Immature natural killer cell (primary cell): ENCODE measurements at regions not wholly inside any gene's neighbourhood (a gene's known extent, or its start where the extent isn't known, plus 50 kb on each side); places are given as distances from the start of the nearest gene placed in this dataset.

ENCODE experiments used
- DNase-seq, 3 donors: peaks; one replicate each; pipeline ENCODE4 v3.0.0; 2022; ENCODE audit warnings: mixed read lengths in 1 of 3
- H3K27ac Mint-ChIP-seq, 6 donors: one replicate each; pipeline ENCODE4 v1.8.0; 2020; ENCODE audit warnings: mixed read lengths in 6 of 6, mild to moderate bottlenecking in 5 of 6, inconsistent platforms in 4 of 6, moderate library complexity in 3 of 6
- H3K27me3 Mint-ChIP-seq, 3 donors: one replicate each; pipeline ENCODE4 v1.8.0; 2020 to 2021; ENCODE audit warnings: low read depth in 3 of 3, mild to moderate bottlenecking in 3 of 3, mixed read lengths in 3 of 3, moderate library complexity in 3 of 3, inconsistent platforms in 1 of 3
- H3K36me3 Mint-ChIP-seq, 3 donors: one replicate each; pipeline ENCODE4 v1.8.0; 2020; ENCODE audit warnings: mixed read lengths in 3 of 3, inconsistent platforms in 2 of 3, mild to moderate bottlenecking in 2 of 3
- H3K4me1 Mint-ChIP-seq, 2 donors: one replicate each; pipeline ENCODE4 v1.8.0; 2020; ENCODE audit warnings: inconsistent platforms in 2 of 2, mild to moderate bottlenecking in 2 of 2, mixed read lengths in 2 of 2, moderate library complexity in 1 of 2
- H3K4me3 Mint-ChIP-seq, 5 donors: one replicate each; pipeline ENCODE4 v1.8.0; 2020; ENCODE audit warnings: mild to moderate bottlenecking in 5 of 5, mixed read lengths in 5 of 5, inconsistent platforms in 3 of 5, moderate library complexity in 3 of 5
- H3K9me3 Mint-ChIP-seq, 6 donors: one replicate each; pipeline ENCODE4 v1.8.0; 2020; ENCODE audit warnings: mild to moderate bottlenecking in 6 of 6, mixed read lengths in 6 of 6, inconsistent platforms in 4 of 6, moderate library complexity in 3 of 6

DNA sequence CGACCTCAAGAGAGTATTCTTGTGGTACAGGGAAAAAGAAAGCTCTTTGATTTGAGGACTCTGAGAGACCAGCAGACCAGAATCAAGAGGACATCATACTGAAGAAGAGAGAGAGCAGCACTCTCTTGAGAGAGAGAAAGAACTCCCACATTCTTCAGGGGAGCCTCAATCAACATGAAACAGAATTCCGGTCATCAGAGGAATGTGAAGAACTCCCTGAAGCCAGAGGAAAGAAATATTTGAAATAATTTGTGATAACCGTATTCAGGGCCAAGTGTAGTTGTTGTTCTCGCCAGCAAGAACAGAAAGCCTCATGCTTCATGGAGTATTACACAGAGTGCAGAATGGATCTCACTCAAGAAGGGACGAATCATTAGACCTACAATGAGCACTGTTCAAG, 363.8 kb upstream of the TMEM132C start:
- H3K9me3 Mint-ChIP-seq: peaks cover 0 to 10% (median 2%) of the 10 kb centered on the region in 6 donors
- peaks cover 0 to under 1% (median 0%) of the 10 kb centered on the region in 3 donors for H3K27me3 Mint-ChIP-seq
- H3K4me1 Mint-ChIP-seq: no peaks in the 10 kb centered on the region
- H3K36me3 Mint-ChIP-seq: no peaks in the 10 kb centered on the region
- no peak overlapping the region for H3K4me3 Mint-ChIP-seq
- DNase-seq: no peak
- no peak overlapping the region for H3K27ac Mint-ChIP-seq

DNA sequence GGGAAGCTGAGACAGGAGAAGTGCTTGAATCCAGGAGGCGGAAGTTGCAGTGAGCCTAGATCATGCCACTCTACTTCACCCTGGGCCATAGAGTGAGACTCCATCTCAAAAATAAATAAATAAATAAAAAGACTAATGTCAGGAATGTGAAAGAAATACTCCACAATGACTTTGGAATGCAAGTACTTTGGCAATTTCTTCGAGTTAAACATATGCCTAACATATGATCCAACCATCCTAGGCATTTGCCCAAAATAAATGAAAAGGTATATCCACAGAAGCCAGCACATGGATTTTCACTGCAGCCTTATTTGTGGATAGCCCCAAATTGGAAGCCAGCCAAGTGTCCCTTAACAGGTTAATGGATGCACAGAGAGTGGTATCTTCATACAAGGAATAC, 357.9 kb upstream of the TMEM132C start:
- Mint-ChIP-seq H3K27ac (no peak overlapping the region), H3K4me1 (no peaks in the 10 kb centered on the region), H3K36me3 (no peaks in the 10 kb centered on the region), H3K27me3 (no peaks in the 10 kb centered on the region), H3K9me3 (peaks cover 0 to 10% (median 2%) of the 10 kb centered on the region in 6 donors), H3K4me3 (no peak overlapping the region)
- DNase-seq: no peak

DNA sequence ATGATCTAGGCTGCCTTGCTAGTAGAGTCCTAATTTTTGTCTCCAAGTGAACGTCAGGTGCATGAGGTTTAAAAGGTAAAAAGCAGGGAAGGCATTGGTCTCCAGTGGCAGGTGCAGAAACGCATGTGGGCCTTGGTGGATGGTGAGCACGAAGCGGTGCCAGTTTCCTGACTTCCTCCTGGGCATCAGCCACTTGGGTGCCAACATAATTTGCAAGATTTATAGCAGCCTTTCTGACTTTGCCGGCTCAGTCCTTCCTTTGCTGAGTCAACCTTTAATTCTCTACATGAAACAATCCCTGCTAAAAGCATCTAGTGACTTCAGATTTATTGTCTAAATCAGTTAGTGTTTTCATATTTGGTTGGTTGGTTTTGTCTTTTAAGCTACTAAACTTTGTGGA, 355.7 kb upstream of the TMEM132C start:
- DNase-seq: no peak
- Mint-ChIP-seq H3K9me3 (peaks cover 0 to 4% (median 0%) of the 10 kb centered on the region in 6 donors), H3K27me3 (peaks cover 0 to 2% (median 0%) of the 10 kb centered on the region in 3 donors), H3K36me3 (no peaks in the 10 kb centered on the region), H3K27ac (no peak overlapping the region), H3K4me3 (no peak overlapping the region), H3K4me1 (no peaks in the 10 kb centered on the region)

DNA sequence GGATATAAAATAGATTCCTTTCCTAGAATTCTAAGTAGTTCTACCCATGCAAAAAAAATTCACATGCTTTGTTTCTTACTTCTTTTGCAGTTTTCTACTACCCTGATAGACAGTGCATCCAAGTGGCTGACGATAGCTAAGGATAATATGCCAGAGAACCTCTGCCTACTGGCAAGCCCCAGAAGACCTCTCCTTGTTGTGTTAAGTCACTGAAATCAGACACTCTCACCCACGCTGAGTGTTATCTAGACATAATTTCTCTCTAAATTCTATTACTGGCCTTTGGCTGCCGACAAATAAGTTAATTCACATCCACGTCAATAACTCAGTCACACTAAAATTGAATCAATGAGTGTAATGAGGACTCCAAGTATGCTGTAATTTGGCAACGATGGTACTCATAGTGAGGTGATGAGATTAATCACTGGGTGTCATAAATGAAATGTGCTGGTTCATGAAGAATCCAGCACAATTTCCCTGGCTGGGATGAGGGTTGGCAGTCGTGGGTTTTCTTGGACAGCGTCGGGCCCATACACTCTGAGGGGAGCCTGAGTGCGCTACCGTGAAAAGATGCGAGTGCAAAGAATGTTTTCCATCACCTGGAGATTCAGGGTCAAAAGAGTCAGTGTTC, 354.8 kb upstream of the TMEM132C start:
- no peak overlapping the region for H3K27ac Mint-ChIP-seq
- H3K27me3 Mint-ChIP-seq: peaks cover 0 to 2% (median 0%) of the 10 kb centered on the region in 3 donors
- peaks cover 0 to 4% (median 0%) of the 10 kb centered on the region in 6 donors for H3K9me3 Mint-ChIP-seq

DNA sequence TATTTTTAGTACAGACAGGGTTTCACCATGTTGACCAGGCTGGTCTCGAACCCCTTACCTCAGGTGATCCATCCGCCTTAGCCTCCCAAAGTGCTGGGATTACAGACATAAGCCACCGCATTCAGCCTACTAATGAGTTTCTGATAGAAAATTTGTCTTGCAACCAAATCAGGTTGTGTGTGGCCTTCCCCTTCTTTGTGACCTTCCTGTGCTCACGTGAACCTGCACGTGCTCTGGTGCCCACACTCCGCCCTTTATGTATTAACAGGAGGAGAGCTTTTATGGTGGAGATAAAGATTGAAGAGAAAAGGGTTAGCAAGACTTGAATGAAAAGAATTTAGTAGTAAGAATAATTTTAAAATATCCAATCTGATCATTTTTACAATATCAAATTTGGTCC, 343.5 kb upstream of the TMEM132C start:
- Mint-ChIP-seq H3K4me1 (no peaks in the 10 kb centered on the region), H3K27ac (no peak overlapping the region), H3K4me3 (no peak overlapping the region), H3K9me3 (peaks cover 0 to under 1% (median 0%) of the 10 kb centered on the region in 6 donors), H3K27me3 (peaks cover 1 to 4% (median 2%) of the 10 kb centered on the region in 3 donors), H3K36me3 (no peaks in the 10 kb centered on the region)
- no peak for DNase-seq

More for the DNA sequence above, 354.8 kb upstream of the TMEM132C start:
- H3K4me3 Mint-ChIP-seq: no peak overlapping the region
- DNase-seq: no peak
- H3K36me3 Mint-ChIP-seq: no peaks in the 10 kb centered on the region
- no peaks in the 10 kb centered on the region for H3K4me1 Mint-ChIP-seq

DNA sequence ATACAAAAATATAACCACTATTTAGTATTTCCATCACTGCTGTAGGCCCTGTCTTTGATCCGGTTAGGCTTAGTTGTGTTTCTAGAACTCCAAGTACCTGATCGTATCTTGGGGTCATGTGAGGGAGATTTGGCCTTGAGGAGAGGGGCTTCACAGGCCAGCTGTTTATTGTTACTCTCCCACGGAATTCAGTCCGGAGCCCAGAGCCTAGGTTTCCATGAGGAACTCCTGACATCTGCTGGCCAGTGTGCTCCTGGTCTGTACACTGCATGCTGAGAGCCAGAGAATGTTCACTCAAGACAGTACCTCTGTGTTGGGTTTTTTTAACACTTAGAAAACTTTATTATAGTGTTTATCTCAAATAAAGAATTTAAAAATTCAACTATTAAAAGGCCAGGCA, 341.0 kb upstream of the TMEM132C start:
- Mint-ChIP-seq H3K36me3 (no peaks in the 10 kb centered on the region), H3K4me3 (no peak overlapping the region), H3K4me1 (no peaks in the 10 kb centered on the region), H3K27me3 (peaks cover 2 to 4% (median 4%) of the 10 kb centered on the region in 3 donors), H3K9me3 (peaks cover 0 to 3% (median 0%) of the 10 kb centered on the region in 6 donors), H3K27ac (no peak overlapping the region)
- no peak for DNase-seq

DNA sequence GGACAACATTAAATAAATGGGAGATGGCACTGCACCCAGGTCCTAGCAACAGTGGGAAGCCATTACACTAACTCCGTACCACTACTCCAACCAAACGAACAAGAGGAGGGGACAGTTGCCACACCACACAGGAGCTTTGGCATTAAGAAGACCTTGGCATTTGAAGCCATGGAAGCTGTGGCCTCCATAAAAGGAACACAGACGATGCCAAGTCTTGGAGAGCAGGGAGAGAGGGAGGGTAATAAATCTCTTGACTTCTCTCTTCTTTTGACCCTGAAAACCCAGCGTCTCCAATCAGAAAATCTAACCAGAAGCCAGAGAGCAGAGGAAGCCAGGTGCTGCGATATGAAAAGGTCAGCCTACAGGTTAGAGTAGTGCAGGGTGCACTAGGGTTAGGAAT, 338.8 kb upstream of the TMEM132C start:
- Mint-ChIP-seq H3K27me3 (peaks cover 2 to 4% (median 4%) of the 10 kb centered on the region in 3 donors), H3K4me1 (no peaks in the 10 kb centered on the region), H3K27ac (no peak overlapping the region), H3K4me3 (no peak overlapping the region), H3K9me3 (peaks cover 0 to 7% (median 0%) of the 10 kb centered on the region in 6 donors), H3K36me3 (no peaks in the 10 kb centered on the region)
- no peak for DNase-seq

DNA sequence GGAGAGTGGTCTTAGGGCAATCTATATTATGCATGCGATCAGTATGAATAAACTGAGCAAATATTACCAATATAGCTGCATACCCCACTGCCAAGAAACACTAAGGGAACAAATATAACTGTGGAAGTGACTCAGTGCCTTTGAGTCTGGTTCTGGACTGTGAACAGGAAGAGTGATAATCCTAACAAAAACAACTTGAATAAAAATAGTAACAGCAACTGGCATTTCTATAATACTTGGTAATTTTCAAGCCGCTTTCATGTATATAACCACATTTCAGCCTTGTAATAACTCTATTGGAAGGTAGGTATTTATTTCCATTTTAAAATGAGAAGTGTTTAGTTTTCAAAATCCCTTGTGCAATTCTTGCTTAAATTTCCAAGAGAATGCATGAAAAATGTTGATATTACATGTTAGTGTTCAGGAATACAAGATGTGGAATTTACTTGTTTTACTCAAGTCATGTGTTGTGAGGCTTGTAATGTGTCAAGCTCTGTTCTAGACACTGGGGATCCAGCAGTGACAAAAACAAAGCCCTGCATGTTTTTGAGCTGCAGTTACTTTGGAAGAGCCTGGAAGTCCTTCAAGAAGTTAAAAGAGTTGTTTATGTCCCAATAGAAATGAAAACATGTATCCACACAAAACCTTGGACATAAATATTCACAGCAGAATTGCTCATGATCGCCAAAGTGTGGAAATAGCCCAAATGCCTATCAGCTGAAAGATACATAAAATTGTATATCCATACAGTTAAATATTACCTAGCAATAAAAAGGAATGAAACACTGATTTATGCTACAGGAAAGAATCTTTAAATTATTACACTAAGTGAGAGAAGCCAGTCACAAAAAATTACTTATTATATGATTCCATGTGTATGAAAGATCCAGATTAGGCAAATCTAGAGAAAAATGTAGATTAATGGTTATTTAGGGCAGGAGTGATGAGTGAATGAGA, 338.1 kb upstream of the TMEM132C start:
- Mint-ChIP-seq H3K27ac (no peak overlapping the region), H3K4me1 (no peaks in the 10 kb centered on the region), H3K27me3 (peaks cover 2 to 4% (median 4%) of the 10 kb centered on the region in 3 donors), H3K9me3 (peaks cover 0 to 7% (median 0%) of the 10 kb centered on the region in 6 donors), H3K36me3 (no peaks in the 10 kb centered on the region), H3K4me3 (no peak overlapping the region)
- DNase-seq: no peak

DNA sequence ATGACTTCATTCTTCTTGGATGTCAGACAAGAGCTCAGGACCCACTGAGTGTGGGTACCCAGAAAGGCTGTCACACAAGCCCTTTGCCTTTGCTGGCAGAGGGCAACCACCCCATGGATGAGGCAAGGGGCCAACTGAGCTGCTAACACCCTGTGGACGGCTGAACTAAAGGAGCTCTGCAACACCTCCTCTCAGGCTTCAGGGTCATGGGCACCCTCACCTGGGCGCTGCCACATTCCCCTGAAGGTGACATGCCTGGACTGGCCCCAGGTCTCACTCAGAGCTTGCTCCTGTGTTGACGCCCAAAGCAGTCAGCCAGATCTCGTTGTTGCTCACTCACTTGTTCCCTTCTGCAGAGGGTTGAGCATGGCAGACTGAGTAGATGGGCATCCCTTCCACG, 336.8 kb upstream of the TMEM132C start:
- Mint-ChIP-seq H3K27ac (no peak overlapping the region), H3K36me3 (no peaks in the 10 kb centered on the region), H3K27me3 (peaks cover 2 to 4% (median 4%) of the 10 kb centered on the region in 3 donors), H3K4me1 (no peaks in the 10 kb centered on the region), H3K4me3 (no peak overlapping the region), H3K9me3 (peaks cover 0 to 7% (median 0%) of the 10 kb centered on the region in 6 donors)
- no peak for DNase-seq

DNA sequence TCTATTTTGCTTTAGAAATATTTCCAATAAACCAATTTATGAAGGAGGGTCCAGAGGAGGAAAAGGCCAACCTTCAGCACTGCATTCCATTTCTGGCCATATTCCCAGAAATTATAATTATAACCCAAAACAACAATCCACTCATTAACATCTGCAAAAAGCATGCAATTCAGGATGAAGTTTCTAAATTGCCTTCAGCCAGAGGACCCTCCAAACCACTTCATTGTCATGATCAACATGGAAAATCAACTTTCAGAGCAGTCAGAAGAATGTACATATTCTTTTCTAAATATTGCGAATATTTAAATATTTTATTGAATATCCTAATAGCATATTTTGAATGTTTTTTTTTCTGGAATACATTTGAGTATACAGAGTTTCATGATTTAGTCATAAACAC, 332.6 kb upstream of the TMEM132C start:
- peaks cover 0 to 3% (median 2%) of the 10 kb centered on the region in 3 donors for H3K27me3 Mint-ChIP-seq
- no peak overlapping the region for H3K4me3 Mint-ChIP-seq
- no peaks in the 10 kb centered on the region for H3K36me3 Mint-ChIP-seq
- no peak overlapping the region for H3K27ac Mint-ChIP-seq
- H3K4me1 Mint-ChIP-seq: no peaks in the 10 kb centered on the region
- H3K9me3 Mint-ChIP-seq: peaks cover 0 to 12% (median 4%) of the 10 kb centered on the region in 6 donors
- DNase-seq: no peak

DNA sequence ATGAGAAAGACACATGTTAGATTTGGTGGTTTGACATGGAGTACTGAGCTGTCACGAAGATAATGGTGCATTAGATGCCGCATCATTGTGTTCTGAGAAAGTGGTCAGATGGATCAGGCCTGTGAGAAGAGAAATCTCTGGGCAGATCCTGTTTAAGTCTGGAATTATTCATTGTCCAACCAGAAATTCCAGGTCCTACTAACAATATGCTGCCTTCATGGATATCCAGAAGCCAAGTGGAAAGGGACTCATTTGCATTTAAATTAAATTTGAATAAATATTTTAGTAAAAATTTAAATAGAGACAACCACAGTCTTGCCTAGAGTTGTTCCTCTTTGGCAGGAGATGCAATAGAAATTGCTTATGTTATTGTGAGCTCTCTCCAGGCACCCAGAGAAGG, 330.5 kb upstream of the TMEM132C start:
- Mint-ChIP-seq H3K4me1 (no peaks in the 10 kb centered on the region), H3K9me3 (peaks cover 0 to 12% (median 6%) of the 10 kb centered on the region in 6 donors), H3K4me3 (no peak overlapping the region), H3K36me3 (no peaks in the 10 kb centered on the region), H3K27me3 (no peaks in the 10 kb centered on the region), H3K27ac (no peak overlapping the region)
- DNase-seq: no peak

DNA sequence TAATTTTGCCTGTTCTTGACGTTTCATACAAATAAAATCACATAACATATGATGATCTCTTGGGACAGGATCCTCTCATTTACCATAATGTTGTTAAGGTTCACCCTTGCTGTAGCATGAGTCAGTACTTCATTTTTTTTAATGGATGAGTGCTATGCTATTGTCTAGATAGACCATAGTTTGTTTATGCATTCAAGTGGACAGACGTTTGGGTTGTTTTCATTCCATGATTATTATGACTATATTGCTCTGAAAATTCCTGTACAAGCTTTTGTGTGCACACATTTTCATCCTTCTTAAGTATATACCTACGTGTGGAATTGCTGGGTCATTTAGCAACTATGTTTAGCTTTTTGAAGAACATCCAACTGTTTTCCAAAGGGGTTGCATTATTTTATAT, 325.6 kb upstream of the TMEM132C start:
- H3K36me3 Mint-ChIP-seq: no peaks in the 10 kb centered on the region
- H3K4me3 Mint-ChIP-seq: no peak overlapping the region
- H3K9me3 Mint-ChIP-seq: peaks cover 0 to 30% (median 6%) of the 10 kb centered on the region in 6 donors
- no peak overlapping the region for H3K27ac Mint-ChIP-seq
- H3K27me3 Mint-ChIP-seq: no peaks in the 10 kb centered on the region
- DNase-seq: no peak
- no peaks in the 10 kb centered on the region for H3K4me1 Mint-ChIP-seq

DNA sequence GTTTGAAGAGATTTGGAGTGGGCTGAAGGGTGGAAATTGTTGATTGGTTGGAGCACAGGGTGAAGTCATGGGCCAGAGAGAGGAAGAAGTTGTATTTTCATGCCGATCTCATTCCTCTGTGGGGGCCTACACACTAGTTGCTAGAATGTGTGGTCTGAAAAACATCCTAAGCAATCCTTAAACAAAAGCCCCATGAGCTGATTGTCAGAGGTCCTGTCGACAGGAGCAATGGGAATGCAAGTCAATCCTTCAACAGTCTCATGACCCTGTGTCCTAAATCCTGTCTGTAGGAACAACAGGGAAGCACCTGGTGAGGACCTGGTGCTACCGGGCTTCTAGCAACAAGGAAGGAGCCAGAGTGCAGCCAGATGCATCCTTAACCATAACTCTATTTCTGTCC, 324.0 kb upstream of the TMEM132C start:
- Mint-ChIP-seq H3K27me3 (peaks cover 0 to 2% (median 0%) of the 10 kb centered on the region in 3 donors), H3K27ac (no peak overlapping the region), H3K4me3 (no peak overlapping the region), H3K9me3 (peaks cover 0 to 24% (median 6%) of the 10 kb centered on the region in 6 donors), H3K36me3 (no peaks in the 10 kb centered on the region), H3K4me1 (no peaks in the 10 kb centered on the region)
- no peak for DNase-seq
